Breast epithelium (tissue), 4 donors: ENCODE measurements at regions not wholly inside any gene's neighbourhood (a gene's known extent, or its start where the extent isn't known, plus 50 kb on each side); places are given as distances from the start of the nearest gene placed in this dataset.

Experiments used
- DNase-seq, 2 donors: peaks; one replicate each; pipeline ENCODE4 v3.0.0-alpha.2; 2019; ENCODE audit warnings: low spot score in 2 of 2
- H3K27ac ChIP-seq, 2 donors: fragments of 200-600 bp; sonication (generic) in 1 of 2; one replicate each; pipeline ENCODE4 v1.5.1; 2016 to 2019; ENCODE audit warnings: mild to moderate bottlenecking in 1 of 2
- H3K27me3 ChIP-seq, 2 donors: fragments of 200-600 bp; sonication (generic) in 1 of 2; one replicate each; pipeline versions ENCODE4 v1.5.1 to v1.6.0; 2017 to 2019; ENCODE audit warnings: control low read depth in 1 of 2, mild to moderate bottlenecking in 1 of 2
- H3K36me3 ChIP-seq: fragments of 200-600 bp; one replicate; pipeline ENCODE4 v1.5.1; 2019
- H3K4me1 ChIP-seq, 2 donors: fragments of 200-600 bp; sonication (generic); one replicate each; pipeline ENCODE4 v1.5.1; 2016 to 2019; ENCODE audit warnings: control low read depth in 1 of 2
- H3K4me3 ChIP-seq, 3 donors: fragments of 200-600 bp; sonication (generic); 1 replicate in 2 of 3; 2 replicates in 1 of 3; pipeline ENCODE4 v1.5.1; 2016 to 2019; ENCODE audit warnings: mild to moderate bottlenecking in 3 of 3, moderate library complexity in 2 of 3
- H3K9me3 ChIP-seq, 2 donors: fragments of 200-600 bp; sonication (generic) in 1 of 2; one replicate each; pipeline ENCODE4 v1.5.1; 2016 to 2019; ENCODE audit warnings: control low read depth in 1 of 2
- POLR2A ChIP-seq: fragments of 450-650 bp; IDR thresholded peaks from one replicate; pipeline ENCODE4 v1.6.1; 2016; ENCODE audit warnings: antibody characterized with exemption, mild to moderate bottlenecking, moderate library complexity
- POLR2AphosphoS5 ChIP-seq, 3 donors: sonication (generic); formaldehyde crosslinking; IDR thresholded peaks; one replicate each; pipeline ENCODE4 v1.6.1; 2017; ENCODE audit warnings: antibody characterized with exemption in 3 of 3
- intact Hi-C: fragments of 100-400 bp; cut with DNase I; formaldehyde crosslinking; loops from one replicate; pipeline ENCODE4 v1.15.1; 2023; ENCODE audit warnings: low total_unique reads
- TF ChIP-seq, protein P1 (sequence below), 3 donors: fragments of 450-650 bp; IDR thresholded peaks; one replicate each; pipeline ENCODE4 v1.5.1; 2016 to 2017; ENCODE audit warnings: antibody characterized with exemption in 3 of 3, mild to moderate bottlenecking in 3 of 3, moderate library complexity in 3 of 3

GRCh38 chr9:27749838-27750237 is 176.6 kb upstream of the C9orf72 start:
- H3K27me3 ChIP-seq = no peaks in the 10 kb centered on the region
- no peak overlapping the region for H3K4me3 ChIP-seq
- intact Hi-C loops = no loop called here
- DNase-seq = no peak
- H3K27ac ChIP-seq = no peak overlapping the region
- H3K36me3 ChIP-seq = no peaks in the 10 kb centered on the region
- TF ChIP-seq POLR2A = no peak
- no peaks in the 10 kb centered on the region for H3K9me3 ChIP-seq
- no peaks in the 10 kb centered on the region for H3K4me1 ChIP-seq

GRCh38 chr9:27750566-27750965 is 177.3 kb upstream of the C9orf72 start:
- no peaks in the 10 kb centered on the region for H3K9me3 ChIP-seq
- DNase-seq = no peak
- intact Hi-C loops = no loop called here
- no peaks in the 10 kb centered on the region for H3K4me1 ChIP-seq
- TF ChIP-seq POLR2AphosphoS5 (IDR thresholded peaks at IDR 0.05) (no peak), POLR2A (no peak)
- TF ChIP-seq, protein P1, sequence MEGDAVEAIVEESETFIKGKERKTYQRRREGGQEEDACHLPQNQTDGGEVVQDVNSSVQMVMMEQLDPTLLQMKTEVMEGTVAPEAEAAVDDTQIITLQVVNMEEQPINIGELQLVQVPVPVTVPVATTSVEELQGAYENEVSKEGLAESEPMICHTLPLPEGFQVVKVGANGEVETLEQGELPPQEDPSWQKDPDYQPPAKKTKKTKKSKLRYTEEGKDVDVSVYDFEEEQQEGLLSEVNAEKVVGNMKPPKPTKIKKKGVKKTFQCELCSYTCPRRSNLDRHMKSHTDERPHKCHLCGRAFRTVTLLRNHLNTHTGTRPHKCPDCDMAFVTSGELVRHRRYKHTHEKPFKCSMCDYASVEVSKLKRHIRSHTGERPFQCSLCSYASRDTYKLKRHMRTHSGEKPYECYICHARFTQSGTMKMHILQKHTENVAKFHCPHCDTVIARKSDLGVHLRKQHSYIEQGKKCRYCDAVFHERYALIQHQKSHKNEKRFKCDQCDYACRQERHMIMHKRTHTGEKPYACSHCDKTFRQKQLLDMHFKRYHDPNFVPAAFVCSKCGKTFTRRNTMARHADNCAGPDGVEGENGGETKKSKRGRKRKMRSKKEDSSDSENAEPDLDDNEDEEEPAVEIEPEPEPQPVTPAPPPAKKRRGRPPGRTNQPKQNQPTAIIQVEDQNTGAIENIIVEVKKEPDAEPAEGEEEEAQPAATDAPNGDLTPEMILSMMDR (IDR thresholded peaks at IDR 0.05) = no peak
- H3K36me3 ChIP-seq = no peaks in the 10 kb centered on the region
- H3K27me3 ChIP-seq = no peaks in the 10 kb centered on the region
- no peak overlapping the region for H3K27ac ChIP-seq
- H3K4me3 ChIP-seq = no peak overlapping the region

DNA sequence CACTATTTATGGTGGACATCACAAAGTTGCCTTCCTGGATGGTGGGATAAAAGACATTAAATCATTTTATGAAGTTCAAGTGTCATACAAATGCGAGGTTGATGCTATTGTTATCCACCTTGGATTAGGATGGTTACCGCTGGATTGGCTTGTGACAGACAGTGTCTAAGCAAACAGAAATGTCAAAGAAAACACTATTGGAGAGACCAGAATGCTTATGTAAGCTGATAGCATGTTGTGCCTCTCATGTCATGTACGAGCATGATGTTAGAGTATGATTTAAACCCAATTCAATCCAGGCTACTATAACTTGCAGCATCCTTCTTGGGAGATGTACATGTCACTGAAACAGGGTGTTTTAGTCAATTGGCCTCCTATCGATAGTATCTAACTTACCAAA is 178.8 kb upstream of the C9orf72 start:
- intact Hi-C loops = no loop called here
- TF ChIP-seq, protein P1 (IDR thresholded peaks at IDR 0.05) = no peak
- TF ChIP-seq POLR2AphosphoS5 (IDR thresholded peaks at IDR 0.05) (no peak), POLR2A (no peak)
- no peaks in the 10 kb centered on the region for H3K4me1 ChIP-seq
- no peaks in the 10 kb centered on the region for H3K9me3 ChIP-seq
- H3K27me3 ChIP-seq = no peaks in the 10 kb centered on the region
- no peak overlapping the region for H3K27ac ChIP-seq
- no peaks in the 10 kb centered on the region for H3K36me3 ChIP-seq
- no peak overlapping the region for H3K4me3 ChIP-seq
- no peak for DNase-seq

DNA sequence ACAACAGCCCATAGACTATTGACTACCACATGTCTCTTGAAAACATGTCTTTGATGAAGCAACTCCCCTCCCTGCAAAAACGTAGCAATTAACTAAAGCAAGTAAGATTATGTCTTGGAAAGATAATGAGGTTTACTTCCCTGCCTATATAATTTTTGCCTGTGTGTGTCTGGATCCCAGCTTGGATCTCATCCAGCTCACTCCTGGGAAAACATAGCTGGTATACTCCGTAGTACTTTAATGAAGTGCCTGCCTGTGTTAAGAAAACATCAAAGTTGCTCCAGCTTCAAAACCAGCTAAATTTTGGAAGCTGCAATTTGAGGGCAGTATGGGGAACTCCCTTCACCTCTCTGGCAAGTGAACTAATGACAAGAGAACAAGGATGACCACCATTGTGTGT is 182.6 kb upstream of the C9orf72 start:
- Histone ChIP-seq H3K4me3 (no peak overlapping the region), H3K36me3 (no peaks in the 10 kb centered on the region), H3K27me3 (no peaks in the 10 kb centered on the region), H3K27ac (no peak overlapping the region), H3K9me3 (no peaks in the 10 kb centered on the region), H3K4me1 (no peaks in the 10 kb centered on the region)
- TF ChIP-seq, protein P1 (IDR thresholded peaks at IDR 0.05) = no peak
- TF ChIP-seq POLR2AphosphoS5 (IDR thresholded peaks at IDR 0.05) (no peak), POLR2A (no peak)
- intact Hi-C loops = no loop called here
- DNase-seq = no peak

DNA sequence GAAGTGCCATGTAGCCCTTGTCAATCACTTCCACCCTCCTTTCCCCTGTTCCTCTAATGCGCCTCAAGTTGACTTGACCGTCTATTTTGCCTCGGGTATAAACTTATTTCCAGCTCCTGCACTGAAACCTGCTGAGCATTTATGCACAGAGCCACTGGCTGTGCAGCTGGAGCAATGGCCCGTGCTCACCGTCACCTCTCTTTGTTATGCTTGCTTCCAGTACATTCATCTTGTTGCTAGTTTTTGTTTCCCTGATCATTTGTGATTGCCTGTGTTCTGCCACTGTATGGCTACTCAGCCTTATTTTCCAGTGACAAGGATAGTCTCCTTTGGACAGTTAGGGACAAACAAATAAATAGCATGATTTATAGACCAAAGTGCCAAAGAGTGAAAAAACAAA is 183.1 kb upstream of the C9orf72 start:
- no peak for DNase-seq
- H3K9me3 ChIP-seq = no peaks in the 10 kb centered on the region
- no peaks in the 10 kb centered on the region for H3K36me3 ChIP-seq
- intact Hi-C loops = no loop called here
- no peak overlapping the region for H3K4me3 ChIP-seq
- H3K4me1 ChIP-seq = no peaks in the 10 kb centered on the region
- no peaks in the 10 kb centered on the region for H3K27me3 ChIP-seq
- TF ChIP-seq POLR2A = no peak
- TF ChIP-seq, protein P1 (IDR thresholded peaks at IDR 0.05) = no peak
- TF ChIP-seq POLR2AphosphoS5 (IDR thresholded peaks at IDR 0.05) = no peak
- no peak overlapping the region for H3K27ac ChIP-seq

GRCh38 chr9:27763831-27764230 is 190.6 kb upstream of the C9orf72 start:
- Histone ChIP-seq H3K4me3 (no peak overlapping the region), H3K27ac (no peak overlapping the region), H3K36me3 (no peaks in the 10 kb centered on the region), H3K4me1 (no peaks in the 10 kb centered on the region), H3K9me3 (no peaks in the 10 kb centered on the region), H3K27me3 (no peaks in the 10 kb centered on the region)
- TF ChIP-seq POLR2A (no peak), POLR2AphosphoS5 (IDR thresholded peaks at IDR 0.05) (no peak)
- TF ChIP-seq, protein P1 (IDR thresholded peaks at IDR 0.05) = no peak
- intact Hi-C loops = no loop called here
- DNase-seq = no peak
